GM21825 (cell line): ENCODE measurements at regions not wholly inside any gene's neighbourhood (a gene's known extent, or its start where the extent isn't known, plus 50 kb on each side); places are given as distances from the start of the nearest gene placed in this dataset.
"Not testable (repeated sequence)": the region's sequence is repeated elsewhere in the genome, so short reads cannot be mapped to it uniquely, and the experiment has no call there.

Experiments used
- ATAC-seq: cut with Tn5 transposase; IDR thresholded peaks from one replicate; pipeline ENCODE4 v1.9.1; 2021; ENCODE audit warnings: mild to moderate bottlenecking, moderate library complexity; ENCODE audit not compliant: unreplicated experiment

GRCh38 chr1:121097127-121097866 is 86.8 kb downstream of the FAM72B start:
- peak; percentile 95 for ATAC-seq

GRCh38 chr1:121097867-121098215 is 86.3 kb downstream of the FAM72B start:
- ATAC-seq = not testable (repeated sequence)

- ATAC-seq = not testable (repeated sequence)
Measured at GRCh38 chr1:121109025-121109424, 75.1 kb downstream of the FAM72B start.

GRCh38 chr1:121116522-121117297 is 67.4 kb downstream of the FAM72B start:
- ATAC-seq = not testable (repeated sequence)

- ATAC-seq = not testable (repeated sequence)
Measured at GRCh38 chr1:121117298-121117611, 66.9 kb downstream of the FAM72B start.

- not testable (repeated sequence) for ATAC-seq
Measured at GRCh38 chr1:121117622-121118479, 66.3 kb downstream of the FAM72B start.
